ENCODE measurements at regions not wholly inside any gene's neighbourhood (a gene's known extent, or its start where the extent isn't known, plus 50 kb on each side); places are given as distances from the start of the nearest gene placed in this dataset.
A peak's percentile ranks its signal among the peaks of the same experiment; 100 is the strongest.

- Histone ChIP-seq H3K4me1 (ENCODE audit: control insufficient read depth, insufficient read depth, low read depth, low read length) (no peaks in the 10 kb centered on the region), H3K4me3 (ENCODE audit: insufficient read depth in 1 of 2, low read depth in 1 of 2, low read length in 2 of 2) (no peak overlapping the region), H4K91ac (ENCODE audit: low read length) (no peak overlapping the region), H3K36me3 (ENCODE audit: control insufficient read depth in 1 of 2, insufficient read depth in 2 of 2, low read depth in 1 of 2, low read length in 2 of 2) (no peaks in the 10 kb centered on the region), H3K9ac (ENCODE audit: low read length) (no peak overlapping the region), H3K27ac (ENCODE audit: low read length, poor library complexity, severe bottlenecking) (no peak overlapping the region), H2AK5ac (ENCODE audit: low read length, severe bottlenecking) (no peak overlapping the region), H3K27me3 (ENCODE audit: control insufficient read depth in 1 of 2, insufficient read depth in 1 of 2, low read length in 2 of 2) (no peaks in the 10 kb centered on the region), H3K14ac (ENCODE audit: low read length in 2 of 2) (no peak overlapping the region), H2BK15ac (ENCODE audit: low read depth, poor library complexity, severe bottlenecking) (no peak overlapping the region), H3K4me2 (ENCODE audit: low read length, poor library complexity, severe bottlenecking) (no peak overlapping the region), H2BK120ac (ENCODE audit: low read depth, low read length) (no peak overlapping the region), H3K9me3 (ENCODE audit: control insufficient read depth, low read length) (no peaks in the 10 kb centered on the region), H3K23ac (ENCODE audit: low read length in 2 of 2) (no peak overlapping the region), H3K79me1 (replicated peaks; ENCODE audit: low read length, poor library complexity, severe bottlenecking) (no peaks in the 10 kb centered on the region), H3K18ac (ENCODE audit: low read depth in 1 of 2, low read length in 2 of 2) (no peak overlapping the region), H2AFZ (ENCODE audit: low read depth, low read length) (no peak overlapping the region), H3K4ac (ENCODE audit: low read depth in 1 of 2, low read length in 2 of 2) (no peak overlapping the region), H4K8ac (ENCODE audit: low read length) (no peak overlapping the region), H2BK12ac (ENCODE audit: low read length in 2 of 2) (no peak overlapping the region), H2BK5ac (ENCODE audit: low read depth, low read length, poor library complexity, severe bottlenecking) (no peak overlapping the region)
- no peak for DNase-seq
- 93% methylated on average over 2 of the region's 2 CpGs for WGBS
Observed at GRCh38 chr12:92213166-92213565, 67.5 kb upstream of the BTG1 start.

GRCh38 chr12:92210071-92210470, 64.4 kb upstream of the BTG1 start:
- H2BK12ac ChIP-seq (ENCODE audit: low read length in 2 of 2) = no peak overlapping the region
- no peak overlapping the region for H3K4me3 ChIP-seq (ENCODE audit: insufficient read depth in 1 of 2, low read depth in 1 of 2, low read length in 2 of 2)
- 96% methylated on average over 2 of the region's 4 CpGs for whole genome bisulfite sequencing
- no peak overlapping the region for H3K18ac ChIP-seq (ENCODE audit: low read depth in 1 of 2, low read length in 2 of 2)
- no peak for DNase-seq
- no peak overlapping the region for H2AK5ac ChIP-seq (ENCODE audit: low read length, severe bottlenecking)
- no peak overlapping the region for H2BK5ac ChIP-seq (ENCODE audit: low read depth, low read length, poor library complexity, severe bottlenecking)
- no peak overlapping the region for H3K4ac ChIP-seq (ENCODE audit: low read depth in 1 of 2, low read length in 2 of 2)
- no peaks in the 10 kb centered on the region for H3K4me1 ChIP-seq (ENCODE audit: control insufficient read depth, insufficient read depth, low read depth, low read length)
- H2BK15ac ChIP-seq (ENCODE audit: low read depth, poor library complexity, severe bottlenecking) = no peak overlapping the region
- H3K14ac ChIP-seq (ENCODE audit: low read length in 2 of 2) = no peak overlapping the region
- no peak overlapping the region for H3K23ac ChIP-seq (ENCODE audit: low read length in 2 of 2)
- no peak overlapping the region for H4K91ac ChIP-seq (ENCODE audit: low read length)
- no peak overlapping the region for H2AFZ ChIP-seq (ENCODE audit: low read depth, low read length)
- no peaks in the 10 kb centered on the region for H3K79me1 ChIP-seq (replicated peaks; ENCODE audit: low read length, poor library complexity, severe bottlenecking)
- no peak overlapping the region for H3K9ac ChIP-seq (ENCODE audit: low read length)
- H2BK120ac ChIP-seq (ENCODE audit: low read depth, low read length) = no peak overlapping the region
- no peaks in the 10 kb centered on the region for H3K9me3 ChIP-seq (ENCODE audit: control insufficient read depth, low read length)
- no peak overlapping the region for H4K8ac ChIP-seq (ENCODE audit: low read length)
- H3K27ac ChIP-seq (ENCODE audit: low read length, poor library complexity, severe bottlenecking) = no peak overlapping the region
- H3K27me3 ChIP-seq (ENCODE audit: control insufficient read depth in 1 of 2, insufficient read depth in 1 of 2, low read length in 2 of 2) = no peaks in the 10 kb centered on the region
- H3K36me3 ChIP-seq (ENCODE audit: control insufficient read depth in 1 of 2, insufficient read depth in 2 of 2, low read depth in 1 of 2, low read length in 2 of 2) = no peaks in the 10 kb centered on the region
- H3K4me2 ChIP-seq (ENCODE audit: low read length, poor library complexity, severe bottlenecking) = no peak overlapping the region

- Histone ChIP-seq H3K4me1 (ENCODE audit: control insufficient read depth, insufficient read depth, low read depth, low read length) (no peaks in the 10 kb centered on the region), H2BK5ac (ENCODE audit: low read depth, low read length, poor library complexity, severe bottlenecking) (no peak overlapping the region), H3K18ac (ENCODE audit: low read depth in 1 of 2, low read length in 2 of 2) (no peak overlapping the region), H3K4me2 (ENCODE audit: low read length, poor library complexity, severe bottlenecking) (no peak overlapping the region), H3K79me1 (replicated peaks; ENCODE audit: low read length, poor library complexity, severe bottlenecking) (no peaks in the 10 kb centered on the region), H3K4me3 (ENCODE audit: insufficient read depth in 1 of 2, low read depth in 1 of 2, low read length in 2 of 2) (no peak overlapping the region), H3K9me3 (ENCODE audit: control insufficient read depth, low read length) (no peaks in the 10 kb centered on the region), H3K36me3 (ENCODE audit: control insufficient read depth in 1 of 2, insufficient read depth in 2 of 2, low read depth in 1 of 2, low read length in 2 of 2) (no peaks in the 10 kb centered on the region), H3K4ac (ENCODE audit: low read depth in 1 of 2, low read length in 2 of 2) (no peak overlapping the region), H3K9ac (ENCODE audit: low read length) (no peak overlapping the region), H2AK5ac (ENCODE audit: low read length, severe bottlenecking) (no peak overlapping the region), H3K14ac (ENCODE audit: low read length in 2 of 2) (no peak overlapping the region), H2BK12ac (ENCODE audit: low read length in 2 of 2) (no peak overlapping the region), H3K27me3 (ENCODE audit: control insufficient read depth in 1 of 2, insufficient read depth in 1 of 2, low read length in 2 of 2) (no peaks in the 10 kb centered on the region), H2BK120ac (ENCODE audit: low read depth, low read length) (no peak overlapping the region), H4K8ac (ENCODE audit: low read length) (no peak overlapping the region), H2BK15ac (ENCODE audit: low read depth, poor library complexity, severe bottlenecking) (no peak overlapping the region), H3K27ac (ENCODE audit: low read length, poor library complexity, severe bottlenecking) (no peak overlapping the region), H3K23ac (ENCODE audit: low read length in 2 of 2) (no peak overlapping the region), H4K91ac (ENCODE audit: low read length) (no peak overlapping the region), H2AFZ (ENCODE audit: low read depth, low read length) (no peak overlapping the region)
- peak; percentile 73 for DNase-seq
- 36% methylated on average over 4 of the region's 6 CpGs for WGBS
Observed at GRCh38 chr12:92208613-92209121, 63.0 kb upstream of the BTG1 start.

GRCh38 chr12:92206596-92206995, 61.0 kb upstream of the BTG1 start:
- no peak overlapping the region for H2BK15ac ChIP-seq (ENCODE audit: low read depth, poor library complexity, severe bottlenecking)
- no peaks in the 10 kb centered on the region for H3K36me3 ChIP-seq (ENCODE audit: control insufficient read depth in 1 of 2, insufficient read depth in 2 of 2, low read depth in 1 of 2, low read length in 2 of 2)
- H4K91ac ChIP-seq (ENCODE audit: low read length) = no peak overlapping the region
- no peaks in the 10 kb centered on the region for H3K4me1 ChIP-seq (ENCODE audit: control insufficient read depth, insufficient read depth, low read depth, low read length)
- H3K79me1 ChIP-seq (replicated peaks; ENCODE audit: low read length, poor library complexity, severe bottlenecking) = no peaks in the 10 kb centered on the region
- no peak overlapping the region for H3K4ac ChIP-seq (ENCODE audit: low read depth in 1 of 2, low read length in 2 of 2)
- no peak overlapping the region for H2BK5ac ChIP-seq (ENCODE audit: low read depth, low read length, poor library complexity, severe bottlenecking)
- H3K4me2 ChIP-seq (ENCODE audit: low read length, poor library complexity, severe bottlenecking) = no peak overlapping the region
- no peaks in the 10 kb centered on the region for H3K9me3 ChIP-seq (ENCODE audit: control insufficient read depth, low read length)
- H2AFZ ChIP-seq (ENCODE audit: low read depth, low read length) = no peak overlapping the region
- no peak overlapping the region for H3K18ac ChIP-seq (ENCODE audit: low read depth in 1 of 2, low read length in 2 of 2)
- WGBS = 89% methylated on average over 1 of the region's 1 CpG
- peak; percentile 7 for DNase-seq
- H4K8ac ChIP-seq (ENCODE audit: low read length) = no peak overlapping the region
- H3K27ac ChIP-seq (ENCODE audit: low read length, poor library complexity, severe bottlenecking) = no peak overlapping the region
- no peak overlapping the region for H2BK12ac ChIP-seq (ENCODE audit: low read length in 2 of 2)
- no peaks in the 10 kb centered on the region for H3K27me3 ChIP-seq (ENCODE audit: control insufficient read depth in 1 of 2, insufficient read depth in 1 of 2, low read length in 2 of 2)
- H3K4me3 ChIP-seq (ENCODE audit: insufficient read depth in 1 of 2, low read depth in 1 of 2, low read length in 2 of 2) = no peak overlapping the region
- no peak overlapping the region for H3K23ac ChIP-seq (ENCODE audit: low read length in 2 of 2)
- no peak overlapping the region for H2AK5ac ChIP-seq (ENCODE audit: low read length, severe bottlenecking)
- no peak overlapping the region for H3K9ac ChIP-seq (ENCODE audit: low read length)
- no peak overlapping the region for H2BK120ac ChIP-seq (ENCODE audit: low read depth, low read length)
- H3K14ac ChIP-seq (ENCODE audit: low read length in 2 of 2) = no peak overlapping the region

All from mesenchymal stem cell (in vitro differentiated cells and primary cell).